Fibroblast of skin of abdomen (primary cell): ENCODE measurements at regions not wholly inside any gene's neighbourhood (a gene's known extent, or its start where the extent isn't known, plus 50 kb on each side); places are given as distances from the start of the nearest gene placed in this dataset.
"Not testable (repeated sequence)": the region's sequence is repeated elsewhere in the genome, so short reads cannot be mapped to it uniquely, and the experiment has no call there.

ENCODE experiments used
- DNase-seq: peaks from one replicate; pipeline ENCODE4 v3.0.0-alpha.2; 2013

GRCh38 chr16:17784073-17784472 is 313.3 kb upstream of the XYLT1 start:
- peak; percentile 68 for DNase-seq

DNA sequence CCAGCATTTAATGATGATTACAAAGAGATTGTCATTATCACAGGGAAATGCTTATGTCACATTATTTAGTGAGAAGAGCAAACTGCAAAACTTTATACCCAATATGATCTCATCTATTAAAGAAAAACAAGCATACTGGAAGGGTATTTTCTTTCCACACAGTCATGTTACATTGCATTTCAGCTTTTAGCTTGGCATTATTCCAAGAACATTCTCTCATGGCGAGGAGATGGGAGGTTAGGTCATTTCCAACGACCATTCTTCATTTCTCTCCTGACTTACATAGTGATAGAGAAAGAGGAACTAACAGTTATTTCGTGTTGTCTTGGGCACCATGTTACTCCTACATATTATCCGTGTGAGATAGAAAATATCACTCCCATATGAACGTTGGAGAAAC is 309.4 kb upstream of the XYLT1 start:
- no peak for DNase-seq

GRCh38 chr16:17777408-17777863 is 306.7 kb upstream of the XYLT1 start:
- peak; percentile 67 for DNase-seq

GRCh38 chr16:17776888-17777287 is 306.1 kb upstream of the XYLT1 start:
- DNase-seq: no peak

DNA sequence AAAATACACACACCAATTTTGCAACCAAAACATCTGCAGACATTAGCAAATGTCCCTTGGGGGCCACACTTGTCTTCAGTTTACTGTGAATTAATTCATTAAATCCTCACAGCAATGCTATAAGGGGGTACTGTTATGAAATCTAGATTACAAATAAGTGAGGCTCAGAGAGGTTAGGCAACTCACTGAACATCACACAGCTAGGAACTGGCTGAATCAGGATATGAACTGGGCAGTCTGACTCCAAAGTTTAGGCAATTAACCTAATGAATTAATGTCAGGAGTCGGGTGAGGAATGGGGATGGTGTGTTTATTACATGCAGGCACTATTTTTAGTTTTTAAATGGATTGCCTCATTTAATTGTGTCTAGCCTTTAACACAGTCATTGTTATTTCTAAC is 305.7 kb upstream of the XYLT1 start:
- DNase-seq: no peak

DNA sequence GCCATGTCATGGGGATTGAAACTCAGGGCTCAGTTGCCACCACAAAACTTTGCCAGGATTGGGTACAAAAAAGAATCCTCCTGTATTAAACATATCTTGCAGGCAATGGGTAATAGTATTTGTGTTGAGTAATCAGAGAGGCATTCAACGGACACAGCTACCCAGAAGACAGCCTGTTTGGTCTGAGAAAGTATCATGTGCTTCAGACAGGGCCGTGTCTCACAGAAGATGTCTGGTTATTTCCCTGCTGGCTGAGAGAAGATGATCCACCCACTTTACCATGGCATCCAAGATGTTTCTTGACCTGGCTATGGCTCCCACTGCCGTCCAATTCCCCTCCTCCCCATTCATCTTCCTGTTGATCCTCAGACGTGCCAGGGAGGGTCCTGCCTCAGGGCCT is 304.3 kb upstream of the XYLT1 start:
- no peak for DNase-seq

DNA sequence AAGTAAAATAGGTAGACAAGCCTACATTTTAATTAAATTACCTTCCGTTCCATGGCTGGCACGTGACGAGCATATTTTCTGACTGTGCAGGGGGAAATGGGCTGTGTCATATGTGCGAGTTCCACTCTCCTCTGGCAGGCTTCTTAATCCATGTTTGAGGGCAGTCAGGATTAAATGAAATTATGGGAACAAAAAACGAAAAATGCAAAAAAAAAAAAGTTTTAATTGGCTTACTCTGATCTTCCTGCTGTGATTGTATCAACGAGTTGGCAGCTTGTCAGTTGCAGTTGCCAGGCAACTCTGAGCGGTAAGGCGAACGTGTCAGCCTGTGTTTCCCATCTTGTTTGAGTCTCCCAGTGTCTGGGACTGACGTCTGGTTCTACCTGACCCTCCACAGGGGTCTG is 302.9 kb upstream of the XYLT1 start:
- peak; percentile 55 for DNase-seq

DNA sequence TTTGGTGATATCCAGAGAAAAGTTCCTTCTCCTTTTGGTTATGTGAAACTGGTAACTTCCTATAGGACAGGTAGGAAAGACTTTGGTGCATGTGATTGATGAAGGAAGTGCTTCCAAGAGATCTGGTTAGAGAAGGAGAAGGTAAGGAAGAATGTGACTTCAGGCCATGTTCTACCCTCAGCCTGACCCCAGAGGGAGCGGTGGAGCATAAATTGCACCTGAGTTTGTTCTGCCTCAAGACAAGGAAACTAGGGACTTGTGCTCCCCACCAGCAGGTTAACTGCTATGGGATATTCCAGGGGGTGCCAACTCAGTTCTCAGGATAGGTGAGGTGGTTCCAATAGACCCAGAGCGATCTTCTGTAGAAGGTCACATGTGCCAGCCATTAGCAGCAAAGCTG is 299.3 kb upstream of the XYLT1 start:
- no peak for DNase-seq

DNA sequence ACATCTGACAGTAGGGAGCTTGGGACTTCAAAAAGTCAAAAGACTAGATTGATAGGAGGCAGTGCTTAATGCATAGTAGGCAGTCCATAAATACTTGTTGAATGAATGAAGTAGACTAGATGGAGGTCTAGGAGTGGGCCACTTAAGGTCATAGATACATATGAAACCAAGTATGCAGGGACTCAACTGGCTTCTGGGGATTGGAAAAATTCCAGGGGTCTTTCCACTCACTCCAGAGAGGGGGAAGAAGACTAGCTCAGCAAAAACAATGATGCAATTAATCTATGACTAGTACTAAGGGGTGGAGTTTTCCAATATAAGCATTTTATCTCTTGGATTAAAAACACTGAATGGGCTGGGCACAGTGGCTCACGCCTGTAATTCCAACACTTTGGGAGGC is 298.3 kb upstream of the XYLT1 start:
- peak; percentile 55 for DNase-seq

DNA sequence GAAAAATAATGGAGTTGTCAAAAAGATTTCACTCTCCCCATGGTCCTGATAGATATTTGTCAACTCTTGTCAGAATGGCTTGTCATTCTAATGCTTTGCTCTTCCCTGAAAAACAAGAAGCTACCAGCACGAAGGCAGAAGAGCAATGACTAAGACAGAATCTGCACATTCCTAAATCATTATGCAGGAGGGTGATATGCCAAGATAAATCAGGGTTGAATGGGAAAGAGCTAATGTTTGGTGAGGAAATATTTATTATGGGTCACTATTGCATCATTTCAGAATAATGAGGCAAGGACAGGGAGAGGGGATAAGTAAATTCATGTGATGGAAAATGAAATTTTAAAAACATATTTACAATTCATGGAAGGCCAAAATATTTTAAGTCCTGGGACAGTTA is 297.5 kb upstream of the XYLT1 start:
- DNase-seq: peak; percentile 92

DNA sequence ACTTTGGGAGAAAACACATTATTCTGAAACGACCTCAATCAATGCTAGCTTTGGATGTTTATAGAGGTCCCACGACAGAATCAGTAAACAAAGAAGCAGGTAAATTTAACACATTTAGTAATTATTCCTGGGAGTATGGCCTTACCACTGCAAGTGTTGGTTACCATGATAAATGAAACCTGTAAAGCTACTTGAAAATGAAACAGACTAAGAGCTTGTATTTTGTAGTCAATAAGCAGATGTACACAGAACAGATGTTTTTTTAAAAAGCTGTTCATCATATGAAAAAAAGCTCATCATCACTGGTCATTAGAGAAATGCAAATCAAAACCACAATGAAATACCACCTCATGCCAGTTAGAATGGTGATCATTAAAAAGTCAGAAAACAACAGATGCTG is 295.3 kb upstream of the XYLT1 start:
- DNase-seq: no peak

DNA sequence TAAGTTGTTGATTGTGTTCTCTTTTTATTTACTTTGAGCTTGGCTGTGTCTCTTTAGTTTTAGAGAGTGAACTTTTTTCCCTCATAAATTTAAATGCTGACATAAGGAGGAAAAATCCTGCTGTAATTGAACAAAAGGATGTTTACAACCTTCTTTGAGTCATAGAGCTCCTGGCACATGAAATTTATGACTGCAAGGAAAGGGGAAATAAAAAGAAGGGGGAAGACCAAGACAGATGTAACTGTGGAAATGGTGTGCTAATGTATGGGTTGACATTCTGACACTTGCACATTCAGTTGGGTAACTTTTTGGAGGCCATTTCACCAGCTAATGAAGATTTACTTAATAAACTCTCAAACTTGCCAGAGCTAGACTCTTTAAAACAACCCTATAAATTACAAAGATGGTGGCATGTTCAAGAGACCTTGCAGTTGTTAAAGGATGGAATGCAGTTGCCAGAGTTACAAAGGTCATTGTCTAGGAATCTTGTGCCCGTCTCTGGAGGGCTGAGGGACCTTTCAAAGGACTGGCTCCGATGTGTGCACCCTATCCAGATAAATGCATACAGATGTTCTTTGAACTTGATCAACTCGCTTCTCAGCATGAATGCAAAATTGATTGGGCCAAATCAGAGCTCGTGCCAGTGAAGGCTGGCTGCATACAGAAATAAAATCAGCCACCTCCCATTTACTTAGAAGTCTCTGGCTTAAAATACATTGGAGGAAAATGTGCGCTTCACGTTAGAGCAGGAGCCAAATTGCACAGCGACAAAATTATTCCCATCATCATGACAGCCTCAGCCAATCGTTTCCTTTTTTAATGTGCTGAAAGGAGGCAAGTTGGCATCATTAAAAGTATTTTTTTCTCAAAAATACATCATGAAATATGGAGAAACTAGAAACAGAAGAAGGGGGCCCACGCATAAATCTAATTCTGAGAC is 289.0 kb upstream of the XYLT1 start:
- DNase-seq: peak; percentile 56

- DNase-seq: no peak
Observed at GRCh38 chr16:17757808-17758207, 287.0 kb upstream of the XYLT1 start.

DNA sequence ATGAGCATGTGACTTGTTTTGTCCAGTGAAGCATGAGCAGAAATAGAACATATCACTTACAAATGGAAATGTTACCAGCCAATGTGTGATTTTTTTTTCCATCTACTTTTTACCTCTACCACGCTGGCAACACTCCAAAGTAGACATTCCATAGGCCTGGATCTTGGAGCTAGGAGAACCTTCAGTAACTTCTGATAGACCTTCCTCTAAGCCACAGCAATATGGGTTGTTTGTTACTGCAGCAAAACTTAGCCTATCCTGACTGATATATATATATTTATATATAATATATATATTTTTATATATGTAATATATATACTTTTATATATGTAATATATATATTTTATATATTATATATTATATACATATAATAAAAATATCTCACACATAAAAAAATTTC is 284.4 kb upstream of the XYLT1 start:
- no peak for DNase-seq

GRCh38 chr16:17753434-17753833 is 282.7 kb upstream of the XYLT1 start:
- DNase-seq: no peak

DNA sequence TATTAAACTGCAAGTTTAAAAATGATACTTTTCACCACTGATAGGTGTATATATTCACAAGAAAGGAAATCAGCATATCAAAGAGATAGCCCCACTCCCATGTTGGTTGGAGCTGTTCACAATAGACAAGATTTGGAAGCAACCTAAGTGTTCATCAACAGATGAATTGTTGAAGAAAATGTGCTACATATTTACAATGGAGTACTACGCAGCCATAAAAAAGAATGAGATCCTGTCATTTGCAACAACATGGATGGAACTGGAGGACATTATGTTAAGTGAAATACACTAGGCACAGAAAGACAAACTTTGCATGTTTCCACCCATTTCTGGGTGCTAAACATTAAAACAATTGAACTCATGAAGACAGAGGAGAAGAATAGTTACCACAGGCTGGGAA is 278.9 kb upstream of the XYLT1 start:
- no peak for DNase-seq

DNA sequence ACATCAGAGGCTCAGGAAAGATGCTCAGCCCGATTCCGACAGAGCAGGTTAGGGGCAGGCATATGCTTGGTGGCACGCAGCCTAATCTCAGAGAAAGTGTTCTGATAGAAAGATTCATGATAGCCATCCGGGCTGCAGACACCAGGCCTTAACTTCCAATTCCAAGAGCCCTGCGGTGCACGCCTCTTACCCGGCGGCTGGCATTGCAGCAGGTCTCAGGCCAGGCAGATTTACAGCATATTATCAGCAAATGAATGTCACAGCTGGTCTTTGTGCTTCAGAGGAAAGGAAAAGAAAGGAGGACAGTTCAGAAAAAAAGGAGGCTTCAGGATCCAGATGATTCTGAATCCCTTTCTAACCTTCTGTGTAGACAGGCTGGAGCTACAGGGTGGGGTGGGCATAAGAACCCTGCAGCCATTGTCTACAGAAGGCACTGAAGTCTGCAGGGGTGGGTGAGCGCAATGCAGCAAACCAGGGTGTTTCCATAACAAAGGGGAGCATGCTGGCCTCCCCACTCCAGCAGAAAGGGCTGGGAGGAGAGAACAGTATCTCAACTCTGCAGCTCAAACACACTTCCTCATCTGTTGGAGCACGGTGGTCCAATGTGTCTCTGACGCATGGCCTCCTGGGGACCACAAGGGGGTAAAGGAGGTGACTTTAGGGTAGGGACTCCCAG is 277.4 kb upstream of the XYLT1 start:
- no peak for DNase-seq

GRCh38 chr16:17747081-17747756 is 276.5 kb upstream of the XYLT1 start:
- DNase-seq: peak; percentile 52

DNA sequence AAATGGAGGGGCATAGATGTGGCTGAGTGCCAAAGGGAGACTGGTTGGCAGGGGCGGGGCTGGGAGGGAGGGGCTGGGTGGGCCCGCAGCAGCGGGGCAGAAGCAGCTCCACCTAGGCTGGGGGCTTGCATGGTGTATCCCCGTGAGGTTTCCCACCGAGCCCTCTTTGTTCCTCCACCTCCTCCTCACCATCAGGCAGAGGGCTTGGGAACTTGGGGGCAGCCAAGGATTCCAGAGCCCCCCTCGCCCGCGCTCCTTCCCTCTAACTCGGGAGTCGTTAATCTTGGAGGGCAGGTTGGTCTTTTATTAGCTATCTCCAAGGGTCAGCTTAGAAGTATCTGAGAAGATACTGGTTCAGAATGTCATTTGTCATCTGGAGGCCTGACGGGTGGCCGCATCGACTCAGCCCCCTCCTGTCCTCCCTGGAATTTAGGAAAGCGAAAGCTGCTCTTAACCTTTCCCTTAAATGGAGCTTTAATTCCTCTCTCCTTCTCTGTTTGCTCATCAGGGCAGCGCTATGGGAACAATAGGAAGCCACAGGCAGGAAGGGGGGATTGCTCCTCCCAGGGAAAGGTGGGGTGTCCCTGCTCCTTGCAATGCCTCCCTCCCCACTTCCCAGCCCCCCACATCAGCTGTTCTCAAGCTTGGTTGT is 274.3 kb upstream of the XYLT1 start:
- DNase-seq: peak; percentile 66

DNA sequence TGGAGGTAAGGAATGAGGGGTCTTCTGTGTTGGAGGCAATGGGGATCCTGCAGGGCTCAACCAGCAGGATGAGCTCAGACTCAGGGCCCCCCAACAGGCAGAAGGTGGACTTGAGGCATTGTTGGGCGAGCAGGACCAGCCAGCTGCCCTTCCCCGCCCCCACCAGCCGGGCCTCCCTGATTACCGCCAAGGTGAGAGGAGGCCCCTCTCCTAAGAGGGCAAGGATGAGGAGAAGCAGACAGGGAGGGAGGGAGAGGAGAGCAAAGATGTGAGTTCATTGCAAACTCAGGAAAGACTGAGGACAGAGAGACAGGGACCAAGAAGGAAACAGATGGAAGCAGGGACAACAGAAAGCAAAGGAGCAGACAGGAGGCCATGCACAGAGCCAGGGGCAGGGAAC is 272.8 kb upstream of the XYLT1 start:
- DNase-seq: no peak

- DNase-seq: no peak
Observed at GRCh38 chr16:17743158-17743557, 272.4 kb upstream of the XYLT1 start.

GRCh38 chr16:17735099-17735498 is 264.3 kb upstream of the XYLT1 start:
- DNase-seq: not testable (repeated sequence)

DNA sequence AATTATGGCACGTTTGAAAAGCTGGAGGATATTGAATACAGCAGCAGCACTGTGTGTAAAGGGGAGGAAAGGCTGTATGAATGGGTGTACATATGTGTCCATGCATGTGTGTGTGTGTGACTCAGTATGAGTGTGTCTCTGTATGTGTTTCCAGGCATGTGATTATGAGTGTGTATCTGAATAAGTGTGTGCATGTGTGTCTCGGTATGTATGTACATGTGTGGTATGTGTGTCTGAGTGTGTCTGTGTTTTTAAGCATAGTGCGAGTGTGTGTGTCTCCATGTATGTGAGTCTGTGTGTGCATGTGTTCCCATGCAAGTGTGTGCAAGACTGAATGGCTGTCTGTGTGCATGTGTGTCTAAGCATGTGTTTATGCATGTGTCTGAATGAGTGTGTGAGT is 259.1 kb upstream of the XYLT1 start:
- DNase-seq: no peak
